ENCODE measurements at regions not wholly inside any gene's neighbourhood (a gene's known extent, or its start where the extent isn't known, plus 50 kb on each side); places are given as distances from the start of the nearest gene placed in this dataset.

- Histone ChIP-seq H2BK5ac (ENCODE audit: low read depth, low read length, poor library complexity, severe bottlenecking) (no peak overlapping the region), H2AK9ac (replicated peaks; ENCODE audit: low read depth, low read length, poor library complexity) (no peak overlapping the region), H4K91ac (ENCODE audit: insufficient read depth, low read depth, low read length) (no peak overlapping the region), H2BK120ac (ENCODE audit: low read depth, low read length) (no peak overlapping the region), H3K9me3 (ENCODE audit: control insufficient read depth, insufficient read depth, low read length) (no peaks in the 10 kb centered on the region; the same call in 1 of the 2 replicates), H2AFZ (replicated peaks; ENCODE audit: low read length, poor library complexity) (no peak overlapping the region), H4K8ac (ENCODE audit: low read depth in 2 of 2, low read length in 2 of 2) (no peak overlapping the region), H3K9ac (ENCODE audit: low read depth, low read length) (no peak overlapping the region), H4K5ac (ENCODE audit: low read depth, low read length) (no peak overlapping the region), H2BK15ac (ENCODE audit: low read depth, low read length) (no peak overlapping the region), H3K27me3 (ENCODE audit: control insufficient read depth, insufficient read depth, low read length) (no peaks in the 10 kb centered on the region), H3K56ac (ENCODE audit: extremely low read depth, insufficient read depth, low read length) (no peak overlapping the region), H3K23ac (ENCODE audit: low read depth, low read length) (no peak overlapping the region), H3K9me1 (ENCODE audit: insufficient read depth, low read length) (no peaks in the 10 kb centered on the region; the same call in 1 of the 2 replicates), H3K18ac (ENCODE audit: low read depth, low read length) (no peak overlapping the region), H3K4me1 (ENCODE audit: control insufficient read depth, insufficient read depth, low read length) (peaks cover 16% of the 10 kb centered on the region), H3K4me2 (ENCODE audit: low read depth, low read length) (no peak overlapping the region), H4K20me1 (ENCODE audit: insufficient read depth, low read length) (no peaks in the 10 kb centered on the region), H3K79me1 (ENCODE audit: low read depth in 1 of 2, low read length in 2 of 2) (no peaks in the 10 kb centered on the region), H3K36me3 (ENCODE audit: control insufficient read depth, insufficient read depth, low read length) (no peaks in the 10 kb centered on the region), H3K27ac (ENCODE audit: insufficient read depth, low read length) (no peak overlapping the region), H3K14ac (replicated peaks; ENCODE audit: low read depth, low read length) (no peak overlapping the region), H3K4ac (ENCODE audit: low read depth, low read length) (no peak overlapping the region), H2BK20ac (ENCODE audit: low read depth, low read length) (no peak overlapping the region), H3K4me3 (ENCODE audit: insufficient read depth, low read depth, low read length) (no peak overlapping the region), H2AK5ac (ENCODE audit: low read depth, low read length) (no peak overlapping the region)
- POLR2A ChIA-PET (ENCODE audit: unreplicated experiment), result no interaction called here
- DNase-seq (no peak), ATAC-seq (ENCODE audit: low read depth) (no peak)
- WGBS, 2 experiments (ENCODE audit: extremely low coverage in 2 of 2, insufficient read length in 1 of 2), result no CpG with 5 or more reads among the region's 1 CpG
- dilution Hi-C loops (cut with HindIII; ENCODE audit: low sequenced_read_pairs, unreplicated experiment), result no loop called here
- BruUV-seq (replicated peaks), result no TSS peak
- intact Hi-C loops (cut with micrococcal nuclease), result no loop called here
- TF ChIP-seq CHD1 (IDR thresholded peaks at IDR 0.05; ENCODE audit: low read depth, low read length) (no peak), CEBPB (IDR thresholded peaks at IDR 0.05; ENCODE audit: low read depth, low read length) (no peak), MAFK (IDR thresholded peaks at IDR 0.05; ENCODE audit: low read depth, low read length) (no peak)
- in situ Hi-C loops (cut with MboI; ENCODE audit: low sequenced_read_pairs), result no loop called here
- CTCF ChIA-PET, result no interaction called here
Observed at GRCh38 chr3:150023239-150023636, 52.5 kb upstream of the PFN2 start.

All from IMR-90 (cell line).